ENCODE measurements at regions not wholly inside any gene's neighbourhood (a gene's known extent, or its start where the extent isn't known, plus 50 kb on each side); places are given as distances from the start of the nearest gene placed in this dataset.

GRCh38 chrY:17045124-17045523, 834.9 kb downstream of the CDY2B start:
- no peak for TF ChIP-seq CTCF (conservative IDR thresholded peaks at IDR 0.05)
- H3K27ac ChIP-seq: no peak overlapping the region

- TF ChIP-seq CTCF (conservative IDR thresholded peaks at IDR 0.05): no peak
- no peak overlapping the region for H3K27ac ChIP-seq
Observed at GRCh38 chrY:17044723-17045122, 835.3 kb downstream of the CDY2B start.

GRCh38 chrY:17044272-17044671, 835.7 kb downstream of the CDY2B start:
- no peak for TF ChIP-seq CTCF (conservative IDR thresholded peaks at IDR 0.05)
- H3K27ac ChIP-seq: no peak overlapping the region

GRCh38 chrY:17038439-17038838, 841.6 kb downstream of the CDY2B start:
- H3K27ac ChIP-seq: no peak overlapping the region
- TF ChIP-seq CTCF (conservative IDR thresholded peaks at IDR 0.05): no peak

GRCh38 chrY:17018126-17018525, 861.9 kb downstream of the CDY2B start:
- TF ChIP-seq CTCF (conservative IDR thresholded peaks at IDR 0.05): no peak

GRCh38 chrY:16993551-16993950, 886.5 kb downstream of the CDY2B start:
- no peak for TF ChIP-seq CTCF (conservative IDR thresholded peaks at IDR 0.05)
- H3K27ac ChIP-seq: no peak overlapping the region

More at GRCh38 chrY:17018126-17018525, 861.9 kb downstream of the CDY2B start:
- no peak overlapping the region for H3K27ac ChIP-seq

- no peak for TF ChIP-seq CTCF (conservative IDR thresholded peaks at IDR 0.05)
Observed at GRCh38 chrY:16981776-16982175, 898.2 kb downstream of the CDY2B start.

GRCh38 chrY:16959071-16959470, 920.9 kb downstream of the CDY2B start:
- no peak for TF ChIP-seq CTCF (conservative IDR thresholded peaks at IDR 0.05)
- no peak overlapping the region for H3K27ac ChIP-seq

More at GRCh38 chrY:16981776-16982175, 898.2 kb downstream of the CDY2B start:
- no peak overlapping the region for H3K27ac ChIP-seq

Measured in VCaP (cell line).